Transverse colon (tissue), 4 donors: ENCODE measurements at regions not wholly inside any gene's neighbourhood (a gene's known extent, or its start where the extent isn't known, plus 50 kb on each side); places are given as distances from the start of the nearest gene placed in this dataset.

Source experiments
- DNase-seq: peaks from one replicate; pipeline ENCODE4 v3.0.0-alpha.2; 2019
- H3K27ac ChIP-seq, 4 donors: fragments of 200-600 bp; sonication (generic); 2 replicates each; pipeline ENCODE4 v1.5.1; 2016 to 2018; ENCODE audit warnings: inconsistent platforms in 4 of 4
- H3K27me3 ChIP-seq: fragments of 200-600 bp; sonication (generic); 2 replicates; pipeline ENCODE4 v1.5.1; 2017; ENCODE audit warnings: inconsistent platforms
- H3K36me3 ChIP-seq, 4 donors: fragments of 200-600 bp; sonication (generic); 2 replicates each; pipeline ENCODE4 v1.5.1; 2017 to 2019; ENCODE audit warnings: inconsistent platforms in 4 of 4
- H3K4me1 ChIP-seq, 4 donors: fragments of 200-600 bp; sonication (generic); 2 replicates each; pipeline ENCODE4 v1.5.1; 2017 to 2020; ENCODE audit warnings: inconsistent platforms in 4 of 4
- H3K4me3 ChIP-seq, 4 donors: fragments of 200-600 bp; sonication (generic); 1 replicate in 1 of 4; 2 replicates in 3 of 4; pipeline versions ENCODE4 v1.5.1 to v1.6.1; 2017 to 2019; ENCODE audit warnings: inconsistent platforms in 4 of 4
- H3K9me3 ChIP-seq, 2 donors: fragments of 200-600 bp; sonication (generic); 2 replicates each; pipeline ENCODE4 v1.5.1; 2017 to 2019; ENCODE audit warnings: inconsistent platforms in 2 of 2
- CTCF ChIP-seq, 5 experiments: fragments of 200-600 bp in 3 of 5; fragments of 450-650 bp in 2 of 5; sonication (generic) in 3 of 5; IDR thresholded peaks; 1 replicate in 2 of 5; 2 replicates in 3 of 5; pipeline ENCODE4 v1.5.1; 2016 to 2017; ENCODE audit warnings: antibody characterized with exemption in 5 of 5, inconsistent platforms in 3 of 5, mild to moderate bottlenecking in 2 of 5, moderate library complexity in 1 of 5
- EP300 ChIP-seq: sonication (generic); formaldehyde crosslinking; IDR thresholded peaks from one replicate; pipeline ENCODE4 v1.6.1; 2017; ENCODE audit warnings: antibody characterized with exemption, low read depth
- POLR2A ChIP-seq: fragments of 450-650 bp; IDR thresholded peaks from one replicate; pipeline ENCODE4 v1.6.1; 2016; ENCODE audit warnings: antibody characterized with exemption, mild to moderate bottlenecking, moderate library complexity
- POLR2AphosphoS5 ChIP-seq, 3 donors: sonication (generic); formaldehyde crosslinking; IDR thresholded peaks; one replicate each; pipeline ENCODE4 v1.6.1; 2016; ENCODE audit warnings: antibody characterized with exemption in 3 of 3
- WGBS, 2 donors: methylation state at CpG; one replicate each; pipeline ENCODE4 v1.1.5; 2018; ENCODE audit warnings: low coverage in 1 of 2; 5-methylcytosine and 5-hydroxymethylcytosine counted together
- in situ Hi-C, 4 donors: fragments of 200-750 bp; cut with MboI; loops; one replicate each; pipeline versions ENCODE4 v1.15.0 to v1.15.1; 2017; ENCODE audit warnings: low sequenced_read_pairs in 3 of 4, low pct_ligation_motif_present in 1 of 4, low pct_unique_long_range_greater_than_20kb in 1 of 4
- intact Hi-C: fragments of 100-400 bp; cut with DNase I; formaldehyde crosslinking; loops from one replicate; pipeline ENCODE4 v1.15.1; 2023; ENCODE audit warnings: low total_unique reads

GRCh38 chrX:20507901-20508620 is 241.4 kb upstream of the RPS6KA3 start:
- 79 to 100% methylated on average over 1 to 2 of the region's 2 CpGs for WGBS, 2 donors
- H3K9me3 ChIP-seq: no peaks in the 10 kb centered on the region
- TF ChIP-seq EP300 (no peak), CTCF (IDR thresholded peaks at IDR 0.05) (no peak), POLR2A (no peak), POLR2AphosphoS5 (IDR thresholded peaks at IDR 0.05) (no peak)
- H3K4me3 ChIP-seq: no peak overlapping the region
- H3K27me3 ChIP-seq: no peaks in the 10 kb centered on the region
- no peaks in the 10 kb centered on the region for H3K4me1 ChIP-seq
- no peaks in the 10 kb centered on the region for H3K36me3 ChIP-seq
- no peak overlapping the region for H3K27ac ChIP-seq
- in situ Hi-C loops (no loop called here), intact Hi-C loops (no loop called here)
- no peak for DNase-seq

GRCh38 chrX:20506739-20507138 is 240.0 kb upstream of the RPS6KA3 start:
- intact Hi-C loops: no loop called here
- Histone ChIP-seq H3K4me3 (no peak overlapping the region), H3K9me3 (no peaks in the 10 kb centered on the region), H3K36me3 (no peaks in the 10 kb centered on the region), H3K27ac (no peak overlapping the region), H3K4me1 (no peaks in the 10 kb centered on the region), H3K27me3 (no peaks in the 10 kb centered on the region)
- DNase-seq: no peak
- TF ChIP-seq EP300 (no peak), POLR2A (no peak), CTCF (IDR thresholded peaks at IDR 0.05) (no peak), POLR2AphosphoS5 (IDR thresholded peaks at IDR 0.05) (no peak)
- in situ Hi-C loops: no loop called here

- no peak for TF ChIP-seq CTCF (IDR thresholded peaks at IDR 0.05)
- peak in 1 of 3 donors; percentile 43 for TF ChIP-seq POLR2AphosphoS5 (IDR thresholded peaks at IDR 0.05)
- no peak for TF ChIP-seq EP300
- H3K36me3 ChIP-seq: no peaks in the 10 kb centered on the region
- no peaks in the 10 kb centered on the region for H3K9me3 ChIP-seq
- H3K27me3 ChIP-seq: no peaks in the 10 kb centered on the region
- no peak overlapping the region for H3K4me3 ChIP-seq
- in situ Hi-C loops (no loop called here), intact Hi-C loops (no loop called here)
- H3K4me1 ChIP-seq: peaks cover 0 to 7% (median 3%) of the 10 kb centered on the region in 4 donors
- H3K27ac ChIP-seq: no peak overlapping the region
- DNase-seq: no peak
These were observed 234.2 kb upstream of the RPS6KA3 start for GRCh38 chrX:20500949-20501348.

DNA sequence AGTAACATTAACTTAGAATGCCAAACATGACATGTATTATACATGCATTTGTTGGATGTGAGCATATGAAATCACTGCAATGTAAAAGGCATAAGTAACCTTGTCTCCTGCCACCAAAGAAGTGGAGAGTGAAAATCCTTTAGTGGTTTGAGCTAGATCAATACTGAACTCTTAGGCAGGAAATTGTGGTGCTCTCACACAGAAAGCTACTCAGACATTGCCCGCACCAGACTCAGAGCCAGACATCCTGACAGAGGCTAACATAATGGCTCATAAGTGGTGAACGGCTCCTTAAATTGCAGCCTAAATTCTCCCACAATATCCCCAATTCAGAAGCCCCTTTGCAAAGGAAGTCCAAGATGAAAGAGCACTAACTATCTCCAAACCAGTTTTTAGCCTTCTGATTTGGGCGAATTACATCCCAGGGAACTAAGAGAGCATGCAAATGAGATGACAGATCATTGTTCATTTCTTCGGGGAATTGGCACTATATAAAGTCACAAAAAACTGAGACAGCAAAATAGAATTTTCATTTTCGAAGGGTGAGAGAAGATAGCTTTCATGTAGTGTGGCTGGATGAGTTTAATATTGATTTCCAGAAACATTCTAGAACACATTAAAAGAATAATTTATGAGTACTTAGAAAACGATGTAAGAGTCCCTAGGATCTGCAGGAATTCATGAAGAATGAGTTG is 233.6 kb upstream of the RPS6KA3 start:
- no peaks in the 10 kb centered on the region for H3K9me3 ChIP-seq
- no peaks in the 10 kb centered on the region for H3K27me3 ChIP-seq
- DNase-seq: no peak
- no peaks in the 10 kb centered on the region for H3K36me3 ChIP-seq
- intact Hi-C loops: no loop called here
- H3K27ac ChIP-seq: no peak overlapping the region
- no peak overlapping the region for H3K4me3 ChIP-seq
- peaks cover 0 to 7% (median 3%) of the 10 kb centered on the region in 4 donors for H3K4me1 ChIP-seq
- no peak for TF ChIP-seq EP300
- TF ChIP-seq CTCF (IDR thresholded peaks at IDR 0.05): no peak
- no peak for TF ChIP-seq POLR2AphosphoS5 (IDR thresholded peaks at IDR 0.05)
- no peak for TF ChIP-seq POLR2A
- 27 to 49% methylated on average over 2 to 6 of the region's 6 CpGs for WGBS, 2 donors
- in situ Hi-C loops: no loop called here
